Mesenchymal stem cell (in vitro differentiated cells and primary cell): ENCODE measurements at regions not wholly inside any gene's neighbourhood (a gene's known extent, or its start where the extent isn't known, plus 50 kb on each side); places are given as distances from the start of the nearest gene placed in this dataset.
A peak's percentile ranks its signal among the peaks of the same experiment; 100 is the strongest.

Source experiments
- DNase-seq: peaks from one replicate; pipeline ENCODE4 v3.0.0-alpha.2; 2013
- H2AFZ ChIP-seq: one replicate; pipeline ENCODE4 v1.6.1; 2013; ENCODE audit warnings: low read depth, mild to moderate bottlenecking, control low read depth, inconsistent platforms, low read length, moderate library complexity
- H2AK5ac ChIP-seq: 2 replicates; pipeline ENCODE4 v1.6.1; 2013; ENCODE audit warnings: low read length, moderate library complexity, mild to moderate bottlenecking, inconsistent platforms; ENCODE audit not compliant: severe bottlenecking
- H2BK120ac ChIP-seq: one replicate; pipeline ENCODE4 v1.6.1; 2013; ENCODE audit warnings: low read depth, mild to moderate bottlenecking, inconsistent platforms, low read length, moderate library complexity
- H2BK12ac ChIP-seq, 2 experiments: one replicate each; pipeline ENCODE4 v1.6.1; 2013; ENCODE audit warnings: inconsistent platforms in 2 of 2, low read length in 2 of 2, mild to moderate bottlenecking in 2 of 2, moderate library complexity in 2 of 2, control low read depth in 1 of 2
- H2BK15ac ChIP-seq: one replicate; pipeline ENCODE4 v1.6.1; 2013; ENCODE audit warnings: mild to moderate bottlenecking, low read depth, inconsistent platforms; ENCODE audit not compliant: poor library complexity, severe bottlenecking
- H2BK5ac ChIP-seq: 2 replicates; pipeline ENCODE4 v1.6.1; 2013; ENCODE audit warnings: low read depth, mild to moderate bottlenecking, low read length, control low read depth, inconsistent platforms; ENCODE audit not compliant: poor library complexity, severe bottlenecking
- H3K14ac ChIP-seq, 2 experiments: one replicate each; pipeline ENCODE4 v1.6.1; 2013; ENCODE audit warnings: inconsistent platforms in 2 of 2, low read length in 2 of 2, control low read depth in 1 of 2, mild to moderate bottlenecking in 1 of 2, moderate library complexity in 1 of 2
- H3K18ac ChIP-seq, 2 experiments: one replicate each; pipeline ENCODE4 v1.6.1; 2013; ENCODE audit warnings: inconsistent platforms in 2 of 2, low read length in 2 of 2, control low read depth in 1 of 2, low read depth in 1 of 2, mild to moderate bottlenecking in 1 of 2
- H3K23ac ChIP-seq, 2 experiments: one replicate each; pipeline ENCODE4 v1.6.1; 2013; ENCODE audit warnings: inconsistent platforms in 2 of 2, low read length in 2 of 2, mild to moderate bottlenecking in 2 of 2, moderate library complexity in 2 of 2, control low read depth in 1 of 2
- H3K27ac ChIP-seq: 2 replicates; pipeline ENCODE4 v1.5.1; 2013; ENCODE audit warnings: mild to moderate bottlenecking, moderate library complexity, low read length, control low read depth, inconsistent platforms; ENCODE audit not compliant: poor library complexity, severe bottlenecking
- H3K27me3 ChIP-seq, 2 experiments: 2 replicates each; pipeline versions ENCODE4 v1.6.1 to v1.7.0; 2013; ENCODE audit warnings: low read length in 2 of 2, mild to moderate bottlenecking in 2 of 2, moderate library complexity in 2 of 2, control low read depth in 1 of 2, inconsistent platforms in 1 of 2; ENCODE audit not compliant: control insufficient read depth in 1 of 2, insufficient read depth in 1 of 2
- H3K36me3 ChIP-seq, 2 experiments: 2 replicates each; pipeline versions ENCODE4 v1.6.1 to v1.7.0; 2013; ENCODE audit warnings: low read length in 2 of 2, control low read depth in 1 of 2, inconsistent platforms in 1 of 2, low read depth in 1 of 2, mild to moderate bottlenecking in 1 of 2; ENCODE audit not compliant: insufficient read depth in 2 of 2, control insufficient read depth in 1 of 2
- H3K4ac ChIP-seq, 2 experiments: one replicate each; pipeline ENCODE4 v1.6.1; 2013; ENCODE audit warnings: inconsistent platforms in 2 of 2, low read length in 2 of 2, mild to moderate bottlenecking in 2 of 2, moderate library complexity in 2 of 2, control low read depth in 1 of 2, low read depth in 1 of 2
- H3K4me1 ChIP-seq: 2 replicates; pipeline ENCODE4 v1.6.1; 2013; ENCODE audit warnings: low read depth, low read length, control low read depth; ENCODE audit not compliant: control insufficient read depth, insufficient read depth
- H3K4me2 ChIP-seq: 2 replicates; pipeline ENCODE4 v1.6.1; 2013; ENCODE audit warnings: low read length, mild to moderate bottlenecking, inconsistent platforms; ENCODE audit not compliant: poor library complexity, severe bottlenecking
- H3K4me3 ChIP-seq, 2 experiments: 2 replicates each; pipeline versions ENCODE4 v1.5.1 to v1.7.0; 2013; ENCODE audit warnings: low read length in 2 of 2, mild to moderate bottlenecking in 2 of 2, control low read depth in 1 of 2, low read depth in 1 of 2; ENCODE audit not compliant: insufficient read depth in 1 of 2
- H3K79me1 ChIP-seq: replicated peaks from 2 replicates; pipeline ENCODE4 v1.6.1; 2013; ENCODE audit warnings: mild to moderate bottlenecking, control low read depth, low read length, inconsistent platforms; ENCODE audit not compliant: poor library complexity, severe bottlenecking
- H3K9ac ChIP-seq: 2 replicates; pipeline ENCODE4 v1.7.0; 2013; ENCODE audit warnings: mild to moderate bottlenecking, low read length, moderate library complexity
- H3K9me3 ChIP-seq: 2 replicates; pipeline ENCODE4 v1.7.0; 2013; ENCODE audit warnings: mild to moderate bottlenecking, low read length; ENCODE audit not compliant: control insufficient read depth
- H4K8ac ChIP-seq: one replicate; pipeline ENCODE4 v1.6.1; 2013; ENCODE audit warnings: inconsistent platforms, mild to moderate bottlenecking, low read length, moderate library complexity
- H4K91ac ChIP-seq: one replicate; pipeline ENCODE4 v1.6.1; 2013; ENCODE audit warnings: mild to moderate bottlenecking, low read length, inconsistent platforms
- WGBS: methylation state at CpG from one replicate; pipeline ENCODE4 v1.1.7; 2013; ENCODE audit warnings: mixed read lengths; 5-methylcytosine and 5-hydroxymethylcytosine counted together

- H4K91ac ChIP-seq, result no peak overlapping the region
- H3K4ac ChIP-seq, result no peak overlapping the region
- no peak for DNase-seq
- no peaks in the 10 kb centered on the region for H3K36me3 ChIP-seq
- peaks cover 2% of the 10 kb centered on the region for H3K4me1 ChIP-seq
- H2BK5ac ChIP-seq, result no peak overlapping the region
- no peak overlapping the region for H2BK12ac ChIP-seq
- no peak overlapping the region for H3K4me3 ChIP-seq
- H3K79me1 ChIP-seq, result no peaks in the 10 kb centered on the region
- H2AFZ ChIP-seq, result no peak overlapping the region
- no peak overlapping the region for H3K23ac ChIP-seq
- H2AK5ac ChIP-seq, result no peak overlapping the region
- no peak overlapping the region for H3K4me2 ChIP-seq
- H3K18ac ChIP-seq, result no peak overlapping the region
- no peak overlapping the region for H3K9ac ChIP-seq
- H3K27me3 ChIP-seq, result peaks cover 2 to 5% of the 10 kb centered on the region in 2 experiments
- no peak overlapping the region for H3K14ac ChIP-seq
- H3K27ac ChIP-seq, result no peak overlapping the region
- no peak overlapping the region for H2BK15ac ChIP-seq
- H2BK120ac ChIP-seq, result no peak overlapping the region
- H4K8ac ChIP-seq, result no peak overlapping the region
- H3K9me3 ChIP-seq, result no peaks in the 10 kb centered on the region
- 73% methylated on average over 2 of the region's 2 CpGs for WGBS
Measured at GRCh38 chr18:10201659-10202058, 252.8 kb upstream of the APCDD1 start.

- Histone ChIP-seq H3K23ac (peak overlapping the region in 1 of 2 experiments; percentile 91), H3K9me3 (no peaks in the 10 kb centered on the region), H3K4me3 (no peak overlapping the region), H4K91ac (no peak overlapping the region), H3K9ac (no peak overlapping the region), H3K4me1 (peaks cover 2% of the 10 kb centered on the region), H2BK15ac (no peak overlapping the region), H2BK5ac (no peak overlapping the region), H2AK5ac (no peak overlapping the region), H3K14ac (no peak overlapping the region), H2BK120ac (no peak overlapping the region), H3K27ac (no peak overlapping the region), H2BK12ac (peak overlapping the region in 1 of 2 experiments; percentile 4), H3K18ac (peak overlapping the region in 1 of 2 experiments; percentile 74), H3K4ac (no peak overlapping the region), H3K79me1 (no peaks in the 10 kb centered on the region), H3K4me2 (no peak overlapping the region), H4K8ac (peak overlapping the region; percentile 12), H3K27me3 (peaks cover 2 to 5% of the 10 kb centered on the region in 2 experiments), H2AFZ (no peak overlapping the region), H3K36me3 (no peaks in the 10 kb centered on the region)
- 31% methylated on average over 7 of the region's 7 CpGs for WGBS
- peak; percentile 5 for DNase-seq
Measured at GRCh38 chr18:10202845-10203321, 251.6 kb upstream of the APCDD1 start.

GRCh38 chr18:10205151-10205550 is 249.3 kb upstream of the APCDD1 start:
- DNase-seq, result no peak
- H3K36me3 ChIP-seq, result no peaks in the 10 kb centered on the region
- H2BK5ac ChIP-seq, result no peak overlapping the region
- H2AK5ac ChIP-seq, result no peak overlapping the region
- H3K18ac ChIP-seq, result no peak overlapping the region
- H2BK15ac ChIP-seq, result no peak overlapping the region
- no peak overlapping the region for H4K8ac ChIP-seq
- H3K27me3 ChIP-seq, result peaks cover 2 to 5% of the 10 kb centered on the region in 2 experiments
- H2AFZ ChIP-seq, result no peak overlapping the region
- H3K4me3 ChIP-seq, result no peak overlapping the region
- H3K4ac ChIP-seq, result no peak overlapping the region
- no peak overlapping the region for H3K4me2 ChIP-seq
- no peak overlapping the region for H3K9ac ChIP-seq
- H3K79me1 ChIP-seq, result no peaks in the 10 kb centered on the region
- H4K91ac ChIP-seq, result no peak overlapping the region
- H2BK120ac ChIP-seq, result no peak overlapping the region
- no peak overlapping the region for H3K14ac ChIP-seq
- no peaks in the 10 kb centered on the region for H3K9me3 ChIP-seq
- H3K23ac ChIP-seq, result no peak overlapping the region
- no peak overlapping the region for H3K27ac ChIP-seq
- 78% methylated on average over 9 of the region's 9 CpGs for WGBS
- no peak overlapping the region for H2BK12ac ChIP-seq
- peaks cover 2% of the 10 kb centered on the region for H3K4me1 ChIP-seq

- Histone ChIP-seq H3K27me3 (peaks cover 0 to 2% of the 10 kb centered on the region in 2 experiments), H2AK5ac (no peak overlapping the region), H4K8ac (no peak overlapping the region), H2BK120ac (no peak overlapping the region), H3K36me3 (no peaks in the 10 kb centered on the region), H3K9me3 (no peaks in the 10 kb centered on the region), H3K4me3 (no peak overlapping the region), H3K23ac (no peak overlapping the region), H3K14ac (no peak overlapping the region), H2BK5ac (no peak overlapping the region), H2BK12ac (peak overlapping the region in 1 of 2 experiments; percentile 18), H3K4me2 (no peak overlapping the region), H2BK15ac (no peak overlapping the region), H3K9ac (no peak overlapping the region), H2AFZ (no peak overlapping the region), H3K27ac (no peak overlapping the region), H4K91ac (no peak overlapping the region), H3K79me1 (no peaks in the 10 kb centered on the region), H3K4ac (no peak overlapping the region), H3K4me1 (peaks cover 2% of the 10 kb centered on the region), H3K18ac (peak overlapping the region in 1 of 2 experiments; percentile 21)
- WGBS, result 65% methylated on average over 3 of the region's 3 CpGs
- DNase-seq, result no peak
Measured at GRCh38 chr18:10207682-10208345, 246.6 kb upstream of the APCDD1 start.
